Mesendoderm (in vitro differentiated cells): ENCODE measurements at regions not wholly inside any gene's neighbourhood (a gene's known extent, or its start where the extent isn't known, plus 50 kb on each side); places are given as distances from the start of the nearest gene placed in this dataset.
"Not testable (repeated sequence)": the region's sequence is repeated elsewhere in the genome, so short reads cannot be mapped to it uniquely, and the experiment has no call there.

Experiments
- DNase-seq: peaks from one replicate; pipeline ENCODE4 v3.0.0; 2013
- H2AK5ac ChIP-seq: 2 replicates; pipeline ENCODE4 v1.6.1; 2013; ENCODE audit warnings: low read length, inconsistent platforms
- H2BK120ac ChIP-seq: 2 replicates; pipeline ENCODE4 v1.6.1; 2013; ENCODE audit warnings: low read depth, mild to moderate bottlenecking, low read length, moderate library complexity, mixed read lengths
- H2BK15ac ChIP-seq: replicated peaks from 2 replicates; pipeline ENCODE4 v1.6.1; 2013; ENCODE audit warnings: low read depth, mild to moderate bottlenecking, moderate library complexity
- H2BK5ac ChIP-seq: 2 replicates; pipeline ENCODE4 v1.6.1; 2013; ENCODE audit warnings: low read length, inconsistent platforms
- H3K18ac ChIP-seq: 2 replicates; pipeline ENCODE4 v1.6.1; 2013; ENCODE audit warnings: mild to moderate bottlenecking, low read length, mixed read lengths
- H3K23ac ChIP-seq: one replicate; pipeline ENCODE4 v1.6.1; 2013; ENCODE audit warnings: low read length
- H3K27ac ChIP-seq: 2 replicates; pipeline ENCODE4 v1.5.1; 2013; ENCODE audit warnings: low read depth, mild to moderate bottlenecking, inconsistent platforms, low read length, moderate library complexity
- H3K27me3 ChIP-seq: 2 replicates; pipeline ENCODE4 v1.6.1; 2013; ENCODE audit warnings: low read length, control low read depth, mild to moderate bottlenecking, inconsistent platforms; ENCODE audit not compliant: insufficient read depth, poor library complexity
- H3K36me3 ChIP-seq: 2 replicates; pipeline ENCODE4 v1.6.1; 2013; ENCODE audit warnings: low read length, inconsistent platforms; ENCODE audit not compliant: control insufficient read depth, insufficient read depth
- H3K4ac ChIP-seq: one replicate; pipeline ENCODE4 v1.6.1; 2013; ENCODE audit warnings: low read depth, mild to moderate bottlenecking, low read length, moderate library complexity
- H3K4me1 ChIP-seq: 2 replicates; pipeline ENCODE4 v1.6.1; 2013; ENCODE audit warnings: low read depth, low read length, inconsistent platforms; ENCODE audit not compliant: control insufficient read depth
- H3K4me2 ChIP-seq: 2 replicates; pipeline ENCODE4 v1.6.1; 2013; ENCODE audit warnings: low read length
- H3K4me3 ChIP-seq: 2 replicates; pipeline ENCODE4 v1.5.1; 2013; ENCODE audit warnings: mild to moderate bottlenecking, low read length
- H3K56ac ChIP-seq: one replicate; pipeline ENCODE4 v1.6.1; 2013; ENCODE audit warnings: low read length
- H3K79me1 ChIP-seq: 2 replicates; pipeline ENCODE4 v1.6.1; 2013; ENCODE audit warnings: low read length, inconsistent platforms
- H3K79me2 ChIP-seq: 2 replicates; pipeline ENCODE4 v1.6.1; 2013; ENCODE audit warnings: mild to moderate bottlenecking, low read length; ENCODE audit not compliant: control insufficient read depth, insufficient read depth
- H3K9ac ChIP-seq: 2 replicates; pipeline ENCODE4 v1.6.1; 2013; ENCODE audit warnings: low read length, inconsistent platforms
- H4K5ac ChIP-seq: one replicate; pipeline ENCODE4 v1.6.1; 2013; ENCODE audit warnings: low read length
- H4K8ac ChIP-seq: one replicate; pipeline ENCODE4 v1.6.1; 2013; ENCODE audit warnings: low read depth, mild to moderate bottlenecking, control low read depth, low read length, moderate library complexity
- WGBS: extraction: QIAGEN DNeasy Blood & Tissue Kit; methylation state at CpG from one replicate; pipeline ENCODE4 v1.1.7; 2013; ENCODE audit warnings: low lambda C conversion rate, missing lambda C conversion rate; ENCODE audit not compliant: insufficient coverage; ENCODE audit errors: extremely low coverage; 5-methylcytosine and 5-hydroxymethylcytosine counted together

GRCh38 chr4:33831442-33832066 lies 2412.8 kb downstream of the ARAP2 start:
- no peak overlapping the region for H2AK5ac ChIP-seq
- H4K8ac ChIP-seq = no peak overlapping the region
- H3K79me2 ChIP-seq = no peaks in the 10 kb centered on the region
- no peak overlapping the region for H3K4me3 ChIP-seq
- WGBS = no CpG with 5 or more reads among the region's 3 CpGs
- no peaks in the 10 kb centered on the region for H3K79me1 ChIP-seq
- H3K36me3 ChIP-seq = no peaks in the 10 kb centered on the region
- H4K5ac ChIP-seq = no peak overlapping the region
- no peak overlapping the region for H3K27ac ChIP-seq
- DNase-seq = no peak
- no peak overlapping the region for H2BK120ac ChIP-seq
- no peaks in the 10 kb centered on the region for H3K27me3 ChIP-seq
- H3K9ac ChIP-seq = no peak overlapping the region
- H3K4me2 ChIP-seq = no peak overlapping the region
- H3K4me1 ChIP-seq = no peaks in the 10 kb centered on the region
- H3K56ac ChIP-seq = no peak overlapping the region
- no peak overlapping the region for H3K23ac ChIP-seq
- H2BK5ac ChIP-seq = no peak overlapping the region
- H2BK15ac ChIP-seq = no peak overlapping the region
- no peak overlapping the region for H3K18ac ChIP-seq
- no peak overlapping the region for H3K4ac ChIP-seq

- not testable (repeated sequence) for DNase-seq, H3K27ac ChIP-seq, H2BK5ac ChIP-seq
Measured at GRCh38 chr4:33835764-33836163, 2408.6 kb downstream of the ARAP2 start.

DNA sequence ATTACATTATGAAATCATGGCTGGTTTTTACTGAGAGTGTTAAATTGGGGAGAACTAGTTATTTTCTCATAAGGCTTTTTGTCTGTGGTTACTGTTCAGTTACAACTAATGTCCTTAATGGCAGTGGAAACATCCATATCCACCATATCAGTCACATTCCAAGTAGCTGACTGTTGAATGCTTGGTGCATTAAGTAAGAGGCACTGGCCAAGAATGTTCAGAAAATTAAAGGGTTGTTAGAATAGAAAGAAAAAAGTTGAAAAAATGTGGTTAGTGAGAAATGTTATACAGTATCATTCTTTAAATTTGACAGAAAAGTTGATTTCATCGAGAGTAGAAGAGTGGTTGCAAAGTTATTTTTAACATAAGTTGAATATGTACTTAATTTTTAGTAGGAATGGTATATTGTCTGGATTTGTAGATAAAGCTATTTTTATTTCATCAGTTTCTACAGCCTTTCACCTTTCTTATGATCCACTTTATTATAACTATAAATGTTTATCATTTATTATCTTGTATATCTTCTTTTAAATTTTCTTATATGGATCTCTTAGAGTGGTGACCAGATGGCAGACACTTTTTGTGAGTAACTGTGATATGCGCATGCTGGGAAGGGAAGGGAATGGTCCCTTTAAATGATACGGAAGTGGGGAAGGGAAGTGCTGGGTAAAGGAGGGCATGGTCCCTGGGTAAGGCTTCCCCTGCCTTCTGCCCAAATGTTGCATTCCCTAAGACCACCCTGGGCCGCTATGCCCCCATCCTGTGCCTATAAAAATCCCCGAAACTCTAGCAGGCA lies 2407.1 kb downstream of the ARAP2 start:
- H3K23ac ChIP-seq = no peak overlapping the region
- no peak overlapping the region for H2AK5ac ChIP-seq
- no peak overlapping the region for H4K5ac ChIP-seq
- peak overlapping the region; percentile 56 for H3K18ac ChIP-seq
- no peaks in the 10 kb centered on the region for H3K79me2 ChIP-seq
- no peak overlapping the region for H2BK15ac ChIP-seq
- H3K79me1 ChIP-seq = no peaks in the 10 kb centered on the region
- 100% methylated on average over 1 of the region's 5 CpGs for WGBS
- no peak overlapping the region for H3K4me2 ChIP-seq
- H3K36me3 ChIP-seq = no peaks in the 10 kb centered on the region
- H3K27me3 ChIP-seq = no peaks in the 10 kb centered on the region
- DNase-seq = peak; percentile 68
- no peak overlapping the region for H3K9ac ChIP-seq
- no peaks in the 10 kb centered on the region for H3K4me1 ChIP-seq
- peak overlapping the region; percentile 18 for H2BK120ac ChIP-seq
- peak overlapping the region; percentile 45 for H2BK5ac ChIP-seq
- peak overlapping the region; percentile 25 for H3K56ac ChIP-seq
- H3K27ac ChIP-seq = peak overlapping the region; percentile 51
- no peak overlapping the region for H4K8ac ChIP-seq
- peak overlapping the region; percentile 83 for H3K4ac ChIP-seq
- no peak overlapping the region for H3K4me3 ChIP-seq

More at GRCh38 chr4:33835764-33836163, 2408.6 kb downstream of the ARAP2 start:
- H2BK120ac ChIP-seq, H3K27me3 ChIP-seq, H3K79me2 ChIP-seq, H3K4me3 ChIP-seq, H4K8ac ChIP-seq, H3K56ac ChIP-seq, H3K36me3 ChIP-seq, H3K4me2 ChIP-seq, H4K5ac ChIP-seq, H3K9ac ChIP-seq, H3K23ac ChIP-seq, H2AK5ac ChIP-seq, H3K18ac ChIP-seq, H3K4ac ChIP-seq, H3K79me1 ChIP-seq, H3K4me1 ChIP-seq, H2BK15ac ChIP-seq: not testable (repeated sequence)
- WGBS = no CpG with 5 or more reads among the region's 3 CpGs

DNA sequence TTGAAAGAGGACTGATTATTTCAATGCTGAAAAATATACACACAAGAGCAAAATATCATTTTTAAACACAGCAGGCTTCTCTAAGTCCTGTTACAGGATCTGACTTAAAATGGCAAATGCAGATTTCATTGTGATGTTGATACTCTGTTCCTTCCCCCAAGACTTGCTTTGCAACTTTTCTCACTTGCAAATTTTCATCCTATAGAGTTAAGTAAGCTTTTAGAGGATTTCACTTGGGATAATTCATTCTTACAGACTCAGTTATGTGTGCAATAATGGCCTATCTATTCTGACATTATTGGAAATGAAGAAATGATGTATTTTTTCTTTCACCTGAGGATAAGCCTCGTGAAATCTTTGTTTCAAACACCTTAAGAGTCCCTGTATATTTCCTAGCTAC lies 2403.2 kb downstream of the ARAP2 start:
- H3K36me3 ChIP-seq = no peaks in the 10 kb centered on the region
- H2BK15ac ChIP-seq = no peak overlapping the region
- no peak overlapping the region for H3K4ac ChIP-seq
- H2BK5ac ChIP-seq = no peak overlapping the region
- no peak overlapping the region for H3K56ac ChIP-seq
- H3K4me1 ChIP-seq = no peaks in the 10 kb centered on the region
- no peak overlapping the region for H4K5ac ChIP-seq
- H4K8ac ChIP-seq = no peak overlapping the region
- H2BK120ac ChIP-seq = no peak overlapping the region
- no CpG with 5 or more reads among the region's 1 CpG for WGBS
- H3K23ac ChIP-seq = no peak overlapping the region
- DNase-seq = peak; percentile 53
- no peak overlapping the region for H3K4me3 ChIP-seq
- H3K18ac ChIP-seq = no peak overlapping the region
- H3K27me3 ChIP-seq = no peaks in the 10 kb centered on the region
- H3K79me2 ChIP-seq = no peaks in the 10 kb centered on the region
- no peak overlapping the region for H3K27ac ChIP-seq
- no peak overlapping the region for H3K4me2 ChIP-seq
- H3K79me1 ChIP-seq = no peaks in the 10 kb centered on the region
- no peak overlapping the region for H2AK5ac ChIP-seq
- no peak overlapping the region for H3K9ac ChIP-seq

DNA sequence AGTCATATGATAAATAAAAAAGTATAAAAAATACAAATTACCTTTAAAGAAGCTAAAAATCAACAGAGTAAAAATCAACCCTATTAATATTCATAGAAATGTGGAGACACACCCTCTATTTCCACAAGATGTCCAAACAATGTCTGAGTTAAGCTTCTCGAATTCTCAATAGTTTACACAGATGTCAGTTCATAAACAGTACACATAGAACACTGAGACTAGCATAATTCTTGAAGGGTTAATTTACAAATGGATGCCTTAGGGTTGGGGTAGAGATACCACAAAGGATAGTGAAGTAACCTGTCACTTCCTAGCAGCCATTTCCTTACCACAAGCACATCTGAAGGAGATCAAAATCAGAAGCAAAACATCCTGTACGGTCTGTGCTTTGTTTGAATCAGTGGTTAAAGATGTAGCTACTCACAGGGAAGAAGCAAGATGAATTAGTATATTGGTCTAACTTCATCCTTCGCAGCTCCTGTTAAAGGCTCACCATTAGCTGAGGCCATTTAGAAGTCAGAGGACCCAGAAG lies 2393.9 kb downstream of the ARAP2 start:
- Histone ChIP-seq H2BK120ac (no peak overlapping the region), H3K27ac (no peak overlapping the region), H3K4me2 (no peak overlapping the region), H3K9ac (no peak overlapping the region), H3K4me3 (no peak overlapping the region), H3K18ac (no peak overlapping the region), H3K23ac (no peak overlapping the region), H2AK5ac (no peak overlapping the region), H3K4ac (no peak overlapping the region), H2BK15ac (no peak overlapping the region), H3K79me2 (no peaks in the 10 kb centered on the region), H4K5ac (no peak overlapping the region), H3K36me3 (no peaks in the 10 kb centered on the region), H3K27me3 (no peaks in the 10 kb centered on the region), H3K79me1 (no peaks in the 10 kb centered on the region), H4K8ac (no peak overlapping the region), H3K4me1 (no peaks in the 10 kb centered on the region), H3K56ac (no peak overlapping the region), H2BK5ac (no peak overlapping the region)
- no CpG with 5 or more reads among the region's 3 CpGs for WGBS
- no peak for DNase-seq
